K562 (cell line): ENCODE measurements at regions not wholly inside any gene's neighbourhood (a gene's known extent, or its start where the extent isn't known, plus 50 kb on each side); places are given as distances from the start of the nearest gene placed in this dataset.

Experiments used
- AFF4 ChIP-seq: sonication (generic); formaldehyde crosslinking; IDR thresholded peaks from 2 replicates; pipeline ENCODE4 v1.8.0; 2023; ENCODE audit warnings: mild to moderate bottlenecking, missing genetic modification reagents
- ATF1 ChIP-seq, 2 experiments: fragments of 450-650 bp in 1 of 2; IDR thresholded peaks; 2 replicates each; pipeline ENCODE4 v1.6.1; 2016; ENCODE audit warnings: missing compliant biosample characterization in 1 of 2, missing genetic modification characterization in 1 of 2
- CBX8 ChIP-seq: fragments of 200-600 bp; sonication (generic); IDR thresholded peaks from 2 replicates; pipeline ENCODE4 v1.6.1; 2012; ENCODE audit warnings: borderline replicate concordance, mixed run types, low read depth, mild to moderate bottlenecking, moderate library complexity, mixed read lengths, low read length, control low read depth, inconsistent platforms; ENCODE audit not compliant: poor library complexity, severe bottlenecking; ENCODE audit errors: extremely low read depth
- HDAC8 ChIP-seq: fragments of 450-650 bp; IDR thresholded peaks from 2 replicates; pipeline ENCODE4 v1.6.1; 2016; ENCODE audit warnings: mild to moderate bottlenecking, missing genetic modification characterization, moderate library complexity, missing compliant biosample characterization
- HINFP ChIP-seq: fragments of 450-650 bp; conservative IDR thresholded peaks from 2 replicates; pipeline ENCODE4 v1.6.1; 2016; ENCODE audit warnings: missing genetic modification characterization, low read depth, mild to moderate bottlenecking, control low read depth, missing compliant biosample characterization
- MTA1 ChIP-seq: fragments of 450-650 bp; IDR thresholded peaks from 2 replicates; pipeline ENCODE4 v1.6.1; 2017; ENCODE audit warnings: borderline replicate concordance
- RBM17 ChIP-seq: fragments of 200-400 bp; formaldehyde crosslinking; IDR thresholded peaks from 2 replicates; pipeline ENCODE4 v1.6.1; 2017; ENCODE audit warnings: low read depth, mild to moderate bottlenecking, low read length, borderline replicate concordance
- RBM39 ChIP-seq: fragments of 200-400 bp; formaldehyde crosslinking; optimal IDR thresholded peaks from 2 replicates; pipeline ENCODE3; 2018; ENCODE audit warnings: low read depth, low read length
- ZBTB7A ChIP-seq: IDR thresholded peaks from 2 replicates; pipeline ENCODE4 v1.6.1; 2011; ENCODE audit warnings: low read depth, mild to moderate bottlenecking, low read length, moderate library complexity, borderline replicate concordance; ENCODE audit not compliant: control insufficient read depth
- ZFP36 ChIP-seq: fragments of 150-350 bp; IDR thresholded peaks from 2 replicates; pipeline ENCODE4 v1.6.1; 2018; ENCODE audit warnings: low read length, low read depth; ENCODE audit not compliant: partially characterized antibody
- ZNF655 ChIP-seq: fragments of 250-450 bp; sonication (Bioruptor Pico); IDR thresholded peaks from 2 replicates; pipeline ENCODE4 v1.5.0; 2021
- TF ChIP-seq, protein P1 (sequence below): fragments of 250-450 bp; sonication (Bioruptor Pico); IDR thresholded peaks from 2 replicates; pipeline ENCODE4 v1.8.0; 2021; ENCODE audit warnings: moderate library complexity, mild to moderate bottlenecking, inconsistent platforms
- TF ChIP-seq, protein P2 (sequence below), 2 experiments: IDR thresholded peaks; 2 replicates each; pipeline ENCODE4 v1.6.1; 2011; ENCODE audit warnings: borderline replicate concordance in 1 of 2, control low read depth in 1 of 2, low read depth in 1 of 2, low read length in 1 of 2, mild to moderate bottlenecking in 1 of 2, mixed read lengths in 1 of 2, moderate library complexity in 1 of 2; ENCODE audit not compliant: insufficient read depth in 1 of 2, insufficient read length in 1 of 2, poor library complexity in 1 of 2, severe bottlenecking in 1 of 2; ENCODE audit errors: extremely low read depth in 1 of 2

DNA sequence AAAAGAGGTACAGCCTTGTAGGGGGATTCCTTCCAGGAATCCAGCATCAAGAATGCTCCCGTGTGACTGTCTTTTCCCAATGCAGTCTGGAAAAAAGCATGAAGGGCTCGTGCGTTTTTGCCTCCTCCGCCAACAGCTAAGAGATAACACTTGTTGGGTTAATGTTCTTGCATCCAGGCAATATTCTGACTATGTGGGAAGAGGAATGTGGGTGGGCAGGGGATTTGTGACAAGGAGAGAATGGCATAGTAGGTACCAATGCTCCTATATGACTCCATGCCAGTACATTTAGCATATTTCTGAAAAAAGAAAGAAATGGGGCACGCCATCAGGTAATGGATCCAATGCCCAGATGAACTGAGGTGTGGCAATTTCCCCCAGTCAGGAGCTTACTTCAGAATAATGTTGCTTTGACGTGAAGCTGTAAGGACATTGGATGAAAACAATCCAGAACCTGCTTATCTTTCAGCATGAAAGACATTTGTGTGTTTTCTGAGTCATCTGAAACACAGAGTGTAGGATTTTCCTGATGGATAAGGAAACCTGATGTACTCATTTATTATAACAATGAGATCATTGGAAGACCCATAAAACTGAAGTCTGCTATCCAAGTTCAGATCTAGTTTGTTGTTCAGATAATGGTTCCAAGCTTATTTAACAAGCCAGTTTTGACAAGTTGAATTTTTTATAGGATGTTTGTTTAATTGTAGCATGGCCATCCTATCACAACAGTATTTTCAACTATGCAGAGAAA lies 105.5 kb downstream of the LYPLAL1 start (continued):
- TF ChIP-seq AFF4 (CRISPR knock-in tag) (no peak), ATF1 (CRISPR knock-in tag; IDR thresholded peaks at IDR 0.05) (no peak), ATF1 (tag; IDR thresholded peaks at IDR 0.05) (no peak), HINFP (tag) (no peak), MTA1 (no peak), HDAC8 (no peak), ZFP36 (no peak), ZBTB7A (no peak), CBX8 (no peak), RBM17 (no peak), RBM39 (no peak), ZNF655 (CRISPR knock-in tag) (no peak)
- TF ChIP-seq, protein P1, sequence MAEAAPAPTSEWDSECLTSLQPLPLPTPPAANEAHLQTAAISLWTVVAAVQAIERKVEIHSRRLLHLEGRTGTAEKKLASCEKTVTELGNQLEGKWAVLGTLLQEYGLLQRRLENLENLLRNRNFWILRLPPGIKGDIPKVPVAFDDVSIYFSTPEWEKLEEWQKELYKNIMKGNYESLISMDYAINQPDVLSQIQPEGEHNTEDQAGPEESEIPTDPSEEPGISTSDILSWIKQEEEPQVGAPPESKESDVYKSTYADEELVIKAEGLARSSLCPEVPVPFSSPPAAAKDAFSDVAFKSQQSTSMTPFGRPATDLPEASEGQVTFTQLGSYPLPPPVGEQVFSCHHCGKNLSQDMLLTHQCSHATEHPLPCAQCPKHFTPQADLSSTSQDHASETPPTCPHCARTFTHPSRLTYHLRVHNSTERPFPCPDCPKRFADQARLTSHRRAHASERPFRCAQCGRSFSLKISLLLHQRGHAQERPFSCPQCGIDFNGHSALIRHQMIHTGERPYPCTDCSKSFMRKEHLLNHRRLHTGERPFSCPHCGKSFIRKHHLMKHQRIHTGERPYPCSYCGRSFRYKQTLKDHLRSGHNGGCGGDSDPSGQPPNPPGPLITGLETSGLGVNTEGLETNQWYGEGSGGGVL, result no peak
- TF ChIP-seq, protein P2, sequence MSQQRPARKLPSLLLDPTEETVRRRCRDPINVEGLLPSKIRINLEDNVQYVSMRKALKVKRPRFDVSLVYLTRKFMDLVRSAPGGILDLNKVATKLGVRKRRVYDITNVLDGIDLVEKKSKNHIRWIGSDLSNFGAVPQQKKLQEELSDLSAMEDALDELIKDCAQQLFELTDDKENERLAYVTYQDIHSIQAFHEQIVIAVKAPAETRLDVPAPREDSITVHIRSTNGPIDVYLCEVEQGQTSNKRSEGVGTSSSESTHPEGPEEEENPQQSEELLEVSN (IDR thresholded peaks at IDR 0.05; ENCODE audit: borderline replicate concordance in 1 of 2, extremely low read depth in 1 of 2, insufficient read depth in 1 of 2, insufficient read length in 1 of 2, low read depth in 1 of 2, low read length in 1 of 2, poor library complexity in 1 of 2, severe bottlenecking in 1 of 2), result no peak
